ENCODE measurements at regions not wholly inside any gene's neighbourhood (a gene's known extent, or its start where the extent isn't known, plus 50 kb on each side); places are given as distances from the start of the nearest gene placed in this dataset.
A peak's percentile ranks its signal among the peaks of the same experiment; 100 is the strongest.

- DNase-seq (ENCODE audit: low spot score) = peak; percentile 72
Observed at GRCh38 chr2:108067820-108068405, 81.6 kb downstream of the SLC5A7 start.

- DNase-seq (ENCODE audit: low spot score) = peak; percentile 49
Observed at GRCh38 chr2:108069515-108070310, 83.4 kb downstream of the SLC5A7 start.

- DNase-seq (ENCODE audit: low spot score) = peak; percentile 95
Observed at GRCh38 chr2:108073415-108074072, 87.2 kb downstream of the SLC5A7 start.

- DNase-seq (ENCODE audit: low spot score) = peak; percentile 89
Observed at GRCh38 chr2:108074150-108074549, 87.8 kb downstream of the SLC5A7 start.

- peak; percentile 15 for DNase-seq (ENCODE audit: low spot score)
Observed at GRCh38 chr2:108074946-108075345, 88.6 kb downstream of the SLC5A7 start.

GRCh38 chr2:108076527-108076926, 90.2 kb downstream of the SLC5A7 start:
- DNase-seq (ENCODE audit: low spot score) = peak; percentile 17

GRCh38 chr2:108079736-108080135, 93.4 kb downstream of the SLC5A7 start:
- no peak for DNase-seq (ENCODE audit: low spot score)

GRCh38 chr2:108080177-108080576, 93.9 kb downstream of the SLC5A7 start:
- no peak for DNase-seq (ENCODE audit: low spot score)

- no peak for DNase-seq (ENCODE audit: low spot score)
Observed at GRCh38 chr2:108082978-108083377, 96.7 kb downstream of the SLC5A7 start.

- no peak for DNase-seq (ENCODE audit: low spot score)
Observed at GRCh38 chr2:108084311-108084710, 98.0 kb downstream of the SLC5A7 start.

GRCh38 chr2:108092886-108093285, 106.6 kb downstream of the SLC5A7 start:
- no peak for DNase-seq (ENCODE audit: low spot score)

- no peak for DNase-seq (ENCODE audit: low spot score)
Observed at GRCh38 chr2:108101481-108101880, 115.2 kb downstream of the SLC5A7 start.

GRCh38 chr2:108106731-108107130, 120.4 kb downstream of the SLC5A7 start:
- DNase-seq (ENCODE audit: low spot score) = no peak

GRCh38 chr2:108111936-108112335, 125.6 kb downstream of the SLC5A7 start:
- no peak for DNase-seq (ENCODE audit: low spot score)

- DNase-seq (ENCODE audit: low spot score) = no peak
Observed at GRCh38 chr2:108115868-108116267, 123.9 kb upstream of the SULT1C3 start.

- no peak for DNase-seq (ENCODE audit: low spot score)
Observed at GRCh38 chr2:108118996-108119395, 120.8 kb upstream of the SULT1C3 start.

GRCh38 chr2:108119492-108119891, 120.3 kb upstream of the SULT1C3 start:
- DNase-seq (ENCODE audit: low spot score) = no peak

- peak; percentile 62 for DNase-seq (ENCODE audit: low spot score)
Observed at GRCh38 chr2:108124736-108125495, 114.9 kb upstream of the SULT1C3 start.

- peak; percentile 70 for DNase-seq (ENCODE audit: low spot score)
Observed at GRCh38 chr2:108125581-108125980, 114.2 kb upstream of the SULT1C3 start.

GRCh38 chr2:108128249-108128648, 111.5 kb upstream of the SULT1C3 start:
- no peak for DNase-seq (ENCODE audit: low spot score)

- no peak for DNase-seq (ENCODE audit: low spot score)
Observed at GRCh38 chr2:108129636-108130035, 110.1 kb upstream of the SULT1C3 start.

GRCh38 chr2:108133457-108133856, 106.3 kb upstream of the SULT1C3 start:
- DNase-seq (ENCODE audit: low spot score) = no peak
